B cell (primary cell): ENCODE measurements at regions not wholly inside any gene's neighbourhood (a gene's known extent, or its start where the extent isn't known, plus 50 kb on each side); places are given as distances from the start of the nearest gene placed in this dataset.

Experiments
- ATAC-seq: fragments of 200-7000 bp; cut with Tn5 transposase; one replicate; pipeline ENCODE4 v1.10.0; 2021; ENCODE audit warnings: low read depth, mild to moderate bottlenecking, moderate number of reproducible peaks, moderate library complexity
- CTCF ChIA-PET: fragments of 350-600 bp; sonication (Branson Sonifier 250); formaldehyde crosslinking; loops from one replicate; lab custom pipeline; 2021; ENCODE audit warnings: antibody characterized with exemption, inconsistent platforms; lab: Charles Lee
- POLR2A ChIA-PET: fragments of 350-600 bp; sonication (Branson Sonifier 250); formaldehyde crosslinking; loops from one replicate; lab custom pipeline; 2021; ENCODE audit warnings: antibody characterized with exemption; lab: Charles Lee
- DNase-seq: peaks from one replicate; pipeline ENCODE4 v3.0.0; 2013
- H2AFZ ChIP-seq: 2 replicates; pipeline ENCODE4 v1.6.1; 2012; ENCODE audit warnings: mild to moderate bottlenecking, low read depth, low read length; ENCODE audit not compliant: insufficient read depth, poor library complexity, severe bottlenecking
- H3K27ac ChIP-seq, 2 donors: 1 replicate in 1 of 2; 2 replicates in 1 of 2; pipeline ENCODE4 v1.5.1; 2012 to 2013; ENCODE audit warnings: low read length in 2 of 2, mild to moderate bottlenecking in 2 of 2, moderate library complexity in 1 of 2
- H3K27me3 ChIP-seq, 4 experiments: fragments of 200-600 bp in 1 of 4; sonication (generic) in 1 of 4; replicated peaks in 1 of 4; 1 replicate in 2 of 4; 2 replicates in 2 of 4; pipeline versions ENCODE4 v1.6.1 to v1.7.0; 2013 to 2016; ENCODE audit warnings: low read length in 3 of 4, mild to moderate bottlenecking in 2 of 4, mixed read lengths in 1 of 4, moderate library complexity in 1 of 4; ENCODE audit not compliant: insufficient read depth in 4 of 4, control insufficient read depth in 3 of 4; ENCODE audit errors: control extremely low read depth in 1 of 4
- H3K36me3 ChIP-seq, 2 experiments: replicated peaks in 1 of 2; 1 replicate in 1 of 2; 2 replicates in 1 of 2; pipeline versions ENCODE4 v1.6.1 to v1.7.1; 2013; ENCODE audit warnings: low read length in 1 of 2; ENCODE audit not compliant: insufficient read depth in 2 of 2, control insufficient read depth in 1 of 2; ENCODE audit errors: control extremely low read depth in 1 of 2, extremely low read depth in 1 of 2
- H3K4me1 ChIP-seq, 2 donors: fragments of 200-600 bp in 1 of 2; sonication (generic) in 1 of 2; 1 replicate in 1 of 2; 2 replicates in 1 of 2; pipeline versions ENCODE4 v1.5.1 to v1.6.1; 2013 to 2017; ENCODE audit warnings: low read length in 2 of 2; ENCODE audit not compliant: control insufficient read depth in 2 of 2, insufficient read depth in 2 of 2
- H3K4me2 ChIP-seq: replicated peaks from 2 replicates; pipeline ENCODE3; 2012; ENCODE audit warnings: mild to moderate bottlenecking, low read depth, low read length; ENCODE audit not compliant: poor library complexity, severe bottlenecking
- H3K4me3 ChIP-seq, 5 experiments: fragments of 200-600 bp in 1 of 5; sonication (generic) in 1 of 5; 1 replicate in 3 of 5; 2 replicates in 2 of 5; pipeline versions ENCODE4 v1.5.1 to v1.7.0; 2011 to 2016; ENCODE audit warnings: low read length in 4 of 5, mild to moderate bottlenecking in 4 of 5, low read depth in 2 of 5, control low read depth in 1 of 5, moderate library complexity in 1 of 5; ENCODE audit not compliant: insufficient read depth in 1 of 5; ENCODE audit errors: control extremely low read depth in 1 of 5, extremely low read depth in 1 of 5
- H3K79me2 ChIP-seq: fragments of 200-600 bp; sonication (generic); one replicate; pipeline ENCODE4 v1.6.0; 2016; ENCODE audit warnings: low read length; ENCODE audit not compliant: control insufficient read depth, insufficient read depth
- H3K9ac ChIP-seq: fragments of 200-600 bp; sonication (generic); 2 replicates; pipeline ENCODE4 v1.6.1; 2017; ENCODE audit warnings: mild to moderate bottlenecking, low read length, moderate library complexity
- H3K9me3 ChIP-seq, 3 donors: one replicate each; pipeline versions ENCODE4 v1.6.1 to v1.7.1; 2013; ENCODE audit warnings: low read length in 2 of 3; ENCODE audit not compliant: control insufficient read depth in 2 of 3, insufficient read depth in 1 of 3; ENCODE audit errors: control extremely low read depth in 1 of 3
- H4K20me1 ChIP-seq: 2 replicates; pipeline ENCODE4 v1.6.0; 2012; ENCODE audit warnings: mild to moderate bottlenecking, low read length; ENCODE audit not compliant: insufficient read depth, control insufficient read depth, poor library complexity, severe bottlenecking
- H3K27ac Mint-ChIP-seq: one replicate; pipeline ENCODE4 v1.8.0; 2021; ENCODE audit warnings: mixed read lengths
- H3K27me3 Mint-ChIP-seq: one replicate; pipeline ENCODE4 v1.8.0; 2021; ENCODE audit warnings: mixed read lengths
- H3K4me1 Mint-ChIP-seq: one replicate; pipeline ENCODE4 v1.8.0; 2021; ENCODE audit warnings: mixed read lengths
- H3K4me3 Mint-ChIP-seq: one replicate; pipeline ENCODE4 v1.8.0; 2021; ENCODE audit warnings: mixed read lengths
- H3K9me3 Mint-ChIP-seq: one replicate; pipeline ENCODE4 v1.8.0; 2022; ENCODE audit warnings: mixed read lengths; ENCODE audit not compliant: insufficient read depth
- EZH2 ChIP-seq: IDR thresholded peaks from 2 replicates; pipeline ENCODE4 v1.6.1; 2012; ENCODE audit warnings: borderline replicate concordance, low read depth, mild to moderate bottlenecking, moderate library complexity, low read length; ENCODE audit not compliant: insufficient read depth, poor library complexity, severe bottlenecking
- WGBS: methylation state at CpG from one replicate; pipeline ENCODE4 v1.1.5; 2013; ENCODE audit warnings: missing lambda C conversion rate; ENCODE audit not compliant: insufficient coverage; 5-methylcytosine and 5-hydroxymethylcytosine counted together
- intact Hi-C: fragments of 100-400 bp; cut with micrococcal nuclease; formaldehyde crosslinking; loops from one replicate; pipeline ENCODE4 v1.10.0; 2022
- TF ChIP-seq, protein P1 (sequence below): fragments of 200-600 bp; IDR thresholded peaks from one replicate; pipeline ENCODE4 v1.8.0; 2022; ENCODE audit warnings: antibody characterized with exemption, mild to moderate bottlenecking

DNA sequence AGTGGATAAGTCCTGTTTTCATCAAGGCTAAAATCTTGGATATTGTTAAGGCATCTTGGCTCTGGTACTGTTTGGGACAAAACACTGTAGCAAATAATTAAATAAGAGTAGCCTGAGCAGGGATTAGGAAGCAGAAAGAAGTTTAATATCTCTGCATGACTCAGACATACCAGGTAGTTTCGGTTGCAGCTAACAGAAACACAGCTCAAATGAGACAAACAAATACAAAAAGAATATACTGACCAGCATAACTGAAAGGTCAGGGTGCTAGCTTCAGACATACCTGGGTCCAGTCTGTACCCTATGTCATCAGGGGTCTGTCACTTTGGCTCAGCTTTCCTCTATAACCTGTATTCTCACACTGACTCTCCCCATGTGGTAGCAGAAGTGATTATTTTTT is 156.4 kb upstream of the MAP3K1 start:
- Histone ChIP-seq H3K27ac (no peak overlapping the region), H3K9ac (no peak overlapping the region), H3K4me1 (no peaks in the 10 kb centered on the region), H3K4me3 (no peak overlapping the region), H3K27me3 (no peaks in the 10 kb centered on the region), H2AFZ (no peak overlapping the region), H4K20me1 (no peaks in the 10 kb centered on the region), H3K9me3 (no peaks in the 10 kb centered on the region), H3K4me2 (no peak overlapping the region), H3K79me2 (no peaks in the 10 kb centered on the region), H3K36me3 (no peaks in the 10 kb centered on the region)
- POLR2A ChIA-PET, result no interaction called here
- H3K9me3 Mint-ChIP-seq, result no peaks in the 10 kb centered on the region
- no peak overlapping the region for H3K27ac Mint-ChIP-seq
- no peak overlapping the region for H3K4me3 Mint-ChIP-seq
- ATAC-seq (no peak), DNase-seq (no peak)
- intact Hi-C loops, result loop anchor here (5.0 kb wide), 1 partner anchor 47 kb away; no protein-coding TSS in a partner anchor
- WGBS, result 88% methylated on average over 1 of the region's 1 CpG
- peaks cover 11% of the 10 kb centered on the region for H3K4me1 Mint-ChIP-seq
- CTCF ChIA-PET, result interaction anchor here (0.5 to 1.0 kb wide), 2 partner anchors 180 to 723 kb away, joined by 3 read pairs; no protein-coding TSS in a partner anchor
- H3K27me3 Mint-ChIP-seq, result no peaks in the 10 kb centered on the region
- no peak for TF ChIP-seq EZH2
- TF ChIP-seq, protein P1, sequence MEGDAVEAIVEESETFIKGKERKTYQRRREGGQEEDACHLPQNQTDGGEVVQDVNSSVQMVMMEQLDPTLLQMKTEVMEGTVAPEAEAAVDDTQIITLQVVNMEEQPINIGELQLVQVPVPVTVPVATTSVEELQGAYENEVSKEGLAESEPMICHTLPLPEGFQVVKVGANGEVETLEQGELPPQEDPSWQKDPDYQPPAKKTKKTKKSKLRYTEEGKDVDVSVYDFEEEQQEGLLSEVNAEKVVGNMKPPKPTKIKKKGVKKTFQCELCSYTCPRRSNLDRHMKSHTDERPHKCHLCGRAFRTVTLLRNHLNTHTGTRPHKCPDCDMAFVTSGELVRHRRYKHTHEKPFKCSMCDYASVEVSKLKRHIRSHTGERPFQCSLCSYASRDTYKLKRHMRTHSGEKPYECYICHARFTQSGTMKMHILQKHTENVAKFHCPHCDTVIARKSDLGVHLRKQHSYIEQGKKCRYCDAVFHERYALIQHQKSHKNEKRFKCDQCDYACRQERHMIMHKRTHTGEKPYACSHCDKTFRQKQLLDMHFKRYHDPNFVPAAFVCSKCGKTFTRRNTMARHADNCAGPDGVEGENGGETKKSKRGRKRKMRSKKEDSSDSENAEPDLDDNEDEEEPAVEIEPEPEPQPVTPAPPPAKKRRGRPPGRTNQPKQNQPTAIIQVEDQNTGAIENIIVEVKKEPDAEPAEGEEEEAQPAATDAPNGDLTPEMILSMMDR, result no peak

DNA sequence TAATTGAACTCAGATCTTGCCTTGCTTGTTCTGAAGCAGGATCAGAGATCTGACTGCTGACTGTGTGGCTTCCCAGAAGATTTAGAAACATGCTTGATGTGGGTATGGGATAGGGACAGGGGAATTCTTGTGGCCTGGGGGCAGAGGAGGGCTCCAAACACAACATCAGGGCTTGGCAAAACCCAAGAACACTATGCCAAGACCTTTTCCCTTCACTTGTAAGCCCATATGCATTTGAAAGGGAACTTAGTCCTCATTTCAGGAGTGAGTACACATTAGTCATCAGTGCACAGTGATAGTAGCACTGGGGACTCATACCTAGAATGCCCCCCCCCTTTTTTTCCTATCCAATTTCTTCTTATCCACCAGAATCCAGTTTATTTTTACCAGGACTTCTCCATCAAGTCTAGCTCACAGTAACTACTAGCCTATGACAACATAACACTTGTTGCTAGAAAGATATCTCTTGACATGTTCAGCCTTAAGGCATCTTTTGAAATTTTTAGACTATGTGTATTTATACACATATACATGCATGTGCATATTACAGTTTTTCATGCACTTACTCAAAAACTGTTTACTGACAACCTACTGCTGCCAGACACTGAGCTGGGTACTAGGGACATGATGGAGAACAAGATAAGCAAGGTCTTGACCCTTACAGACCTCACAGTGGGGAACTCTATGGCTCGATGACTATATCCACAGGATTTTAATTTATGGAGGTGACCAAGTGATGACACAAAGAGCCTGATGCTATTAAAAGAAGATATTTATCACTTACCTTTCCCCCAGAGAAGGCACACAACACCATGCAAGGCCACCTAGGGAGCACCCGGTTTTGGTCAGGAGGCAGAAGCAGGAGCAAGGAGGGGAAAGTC is 158.3 kb upstream of the MAP3K1 start:
- Mint-ChIP-seq H3K4me1 (peaks cover 14% of the 10 kb centered on the region), H3K27me3 (no peaks in the 10 kb centered on the region), H3K4me3 (no peak overlapping the region), H3K27ac (peak overlapping the region; percentile 13), H3K9me3 (no peaks in the 10 kb centered on the region)
- Histone ChIP-seq H3K9ac (no peak overlapping the region), H4K20me1 (no peaks in the 10 kb centered on the region), H3K9me3 (no peaks in the 10 kb centered on the region), H3K4me3 (no peak overlapping the region), H2AFZ (no peak overlapping the region), H3K27ac (no peak overlapping the region), H3K4me2 (no peak overlapping the region), H3K79me2 (no peaks in the 10 kb centered on the region), H3K4me1 (no peaks in the 10 kb centered on the region), H3K36me3 (no peaks in the 10 kb centered on the region), H3K27me3 (no peaks in the 10 kb centered on the region)
- ChIA-PET POLR2A (interaction anchor here (0.6 kb wide), 1 partner anchor 68 kb away, joined by 5 read pairs; no protein-coding TSS in a partner anchor), CTCF (interaction anchor here (0.6 kb wide), 1 partner anchor 11 kb away, joined by 3 read pairs; no protein-coding TSS in a partner anchor)
- ATAC-seq (no peak), DNase-seq (no peak)
- intact Hi-C loops, result loop anchor here (5.0 kb wide), 1 partner anchor 45 kb away; no protein-coding TSS in a partner anchor
- WGBS, result 100% methylated on average over 1 of the region's 2 CpGs
- TF ChIP-seq, protein P1, result no peak
- TF ChIP-seq EZH2, result no peak
